GM21515 (cell line): ENCODE measurements at regions not wholly inside any gene's neighbourhood (a gene's known extent, or its start where the extent isn't known, plus 50 kb on each side); places are given as distances from the start of the nearest gene placed in this dataset.

Source experiments
- ATAC-seq: cut with Tn5 transposase; IDR thresholded peaks from one replicate; pipeline ENCODE4 v1.9.1; 2021; ENCODE audit not compliant: unreplicated experiment

GRCh38 chr2:9755008-9755407, 88.3 kb upstream of the TAF1B start:
- ATAC-seq: no peak

DNA sequence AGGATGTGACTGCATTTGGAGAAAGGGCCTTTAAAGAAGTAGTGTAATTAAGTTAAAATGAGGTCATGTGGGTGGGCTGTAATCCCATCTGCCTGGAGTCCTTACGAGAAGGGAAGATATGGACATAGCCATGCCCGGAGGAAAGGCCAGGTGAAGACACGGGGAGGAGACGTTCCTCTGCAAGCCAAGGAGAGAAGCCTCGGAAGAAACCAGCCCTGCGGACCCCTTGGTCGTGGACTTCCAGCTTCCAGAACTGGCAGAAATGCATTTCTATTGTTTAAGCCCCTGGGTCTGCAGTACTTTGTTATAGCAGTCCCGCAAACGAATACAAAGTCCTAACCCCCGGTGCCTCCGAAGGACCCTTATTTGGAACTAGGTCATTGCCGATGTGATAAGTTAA, 87.6 kb upstream of the TAF1B start:
- ATAC-seq: no peak

DNA sequence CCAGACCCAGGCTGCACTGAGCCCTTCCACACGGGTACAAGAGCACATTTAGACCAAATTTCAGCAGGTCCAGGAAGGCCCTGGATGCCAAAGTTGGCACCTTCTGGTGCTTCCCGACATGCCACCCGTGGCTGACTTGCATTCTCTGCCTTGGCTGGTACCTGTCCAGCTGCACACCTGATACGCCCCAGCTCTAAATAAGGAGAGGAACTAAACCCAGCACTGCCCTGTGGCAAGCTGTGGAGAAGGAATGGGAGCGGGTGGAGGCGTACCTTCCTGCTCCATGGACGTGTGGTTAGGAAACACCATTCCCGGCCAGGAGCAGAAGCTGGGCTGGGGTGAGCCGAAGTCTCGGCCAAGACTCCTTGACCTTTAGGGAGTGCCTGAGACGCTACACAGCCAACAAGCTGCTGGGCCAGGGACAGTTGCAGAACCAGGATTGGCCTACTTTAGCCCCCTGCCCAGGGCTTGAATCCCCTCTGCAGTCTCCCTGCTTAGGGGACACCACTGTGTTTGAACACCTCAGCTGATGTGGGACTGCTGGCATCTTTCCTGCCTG, 86.5 kb upstream of the TAF1B start:
- ATAC-seq: no peak

GRCh38 chr2:9757501-9758264, 85.6 kb upstream of the TAF1B start:
- no peak for ATAC-seq

GRCh38 chr2:9758741-9759140, 84.5 kb upstream of the TAF1B start:
- no peak for ATAC-seq

- ATAC-seq: no peak
Measured at GRCh38 chr2:9760069-9760901, 83.0 kb upstream of the TAF1B start.

- no peak for ATAC-seq
Measured at GRCh38 chr2:9760902-9761228, 82.4 kb upstream of the TAF1B start.

- ATAC-seq: no peak
Measured at GRCh38 chr2:9761577-9761976, 81.7 kb upstream of the TAF1B start.

DNA sequence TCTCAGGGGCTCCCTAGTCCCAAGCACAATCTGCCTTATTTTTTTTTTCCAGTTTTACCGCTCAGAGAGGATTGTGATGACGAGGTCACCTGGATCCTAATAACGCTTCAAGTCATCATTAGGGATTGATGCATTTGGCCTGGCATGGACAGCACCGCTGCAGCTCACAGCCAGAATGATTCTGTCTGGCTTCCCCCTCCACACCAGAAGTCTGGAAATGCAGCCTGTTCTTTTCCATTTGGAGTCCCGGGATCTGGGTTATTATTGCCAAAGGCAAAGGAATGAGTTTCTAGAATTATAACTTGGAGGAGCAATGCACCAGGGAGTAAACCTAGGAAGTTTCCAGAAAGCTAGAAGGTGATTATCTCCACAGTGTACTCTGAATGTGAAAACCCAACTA, 81.1 kb upstream of the TAF1B start:
- ATAC-seq: no peak

DNA sequence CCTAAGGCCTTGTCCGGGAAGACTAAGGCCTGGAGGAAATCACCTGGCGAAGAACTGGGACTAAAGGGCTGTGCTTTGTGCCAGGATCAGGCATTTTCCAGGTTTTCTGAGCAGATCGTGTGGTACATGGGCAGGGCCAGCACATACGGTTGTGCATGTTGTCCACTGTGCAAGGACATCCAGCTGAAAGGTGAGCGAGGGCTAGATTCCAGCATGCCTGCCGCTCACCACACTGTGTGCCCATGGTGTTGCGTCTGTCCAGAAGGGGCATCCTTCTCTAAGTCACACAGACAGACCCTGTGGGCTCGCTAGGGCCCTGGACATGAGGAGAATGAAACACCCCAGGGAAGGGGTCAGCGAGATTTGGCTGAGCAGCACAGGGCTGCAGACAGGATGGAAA, 80.3 kb upstream of the TAF1B start:
- no peak for ATAC-seq

DNA sequence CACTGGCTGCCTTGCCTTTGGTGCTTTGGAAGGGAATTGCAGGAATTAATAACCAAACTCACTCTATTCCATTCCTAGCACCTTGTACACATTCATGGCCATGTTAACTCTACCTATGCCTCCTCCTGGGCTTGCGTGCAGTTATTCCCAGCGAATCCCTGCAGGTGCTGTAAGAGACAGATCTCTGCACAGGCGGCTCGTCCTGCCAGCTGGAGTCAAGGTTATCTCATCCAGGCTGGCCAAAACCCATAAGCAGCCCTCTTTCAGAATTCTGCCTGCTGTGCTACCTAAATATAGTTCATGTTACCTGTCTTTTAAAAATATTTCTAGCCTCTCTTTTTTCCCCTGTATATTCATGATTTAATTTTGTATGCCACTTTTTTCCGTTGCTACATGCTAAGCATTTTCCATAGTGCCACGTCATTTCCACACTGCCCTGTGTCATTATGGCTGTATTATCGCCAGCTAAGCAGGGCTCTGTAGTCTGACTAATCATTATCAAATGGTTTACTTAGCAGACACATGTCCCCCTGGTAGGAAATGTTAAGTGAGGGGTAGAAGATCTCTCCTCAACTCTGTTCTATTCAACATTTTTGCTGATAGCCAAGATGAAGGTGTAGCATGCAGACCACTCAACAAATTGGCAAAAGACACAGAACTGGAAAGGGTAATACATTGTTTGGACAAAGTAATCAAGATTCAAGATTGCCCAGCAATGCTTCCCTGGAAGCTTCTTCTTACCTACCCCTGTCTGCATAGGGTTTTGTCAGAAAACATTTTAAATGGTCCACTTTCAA, 79.7 kb upstream of the TAF1B start:
- no peak for ATAC-seq

DNA sequence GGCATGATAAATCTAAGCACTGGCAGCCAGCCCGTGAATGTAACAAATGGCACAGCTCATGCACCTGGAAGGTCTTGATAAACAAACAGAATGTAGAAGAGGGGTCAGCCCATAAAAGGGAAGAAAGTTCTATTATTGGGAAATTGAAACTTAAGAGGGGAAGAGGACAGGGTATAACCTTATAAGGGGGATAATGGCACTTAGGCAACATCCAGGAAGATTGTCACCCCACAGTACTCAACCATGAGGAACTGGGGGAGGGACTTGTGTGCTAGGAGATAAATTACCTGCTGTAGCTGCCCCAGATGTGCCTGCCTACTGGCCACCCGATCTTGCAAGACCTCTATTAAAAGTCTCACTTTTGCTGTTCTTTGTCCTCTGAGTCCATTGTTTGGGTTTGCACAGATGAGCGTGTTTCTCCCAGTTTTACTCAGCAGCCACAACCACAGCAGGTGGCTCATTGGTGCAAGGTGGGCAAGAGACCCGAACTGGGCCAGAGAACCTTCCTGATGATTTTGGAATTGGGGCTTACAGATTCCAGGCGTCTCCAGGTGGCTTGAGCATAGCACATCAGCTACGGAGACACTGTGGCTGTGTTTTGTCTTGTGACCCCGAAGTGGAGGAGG, 79.0 kb upstream of the TAF1B start:
- ATAC-seq: no peak

DNA sequence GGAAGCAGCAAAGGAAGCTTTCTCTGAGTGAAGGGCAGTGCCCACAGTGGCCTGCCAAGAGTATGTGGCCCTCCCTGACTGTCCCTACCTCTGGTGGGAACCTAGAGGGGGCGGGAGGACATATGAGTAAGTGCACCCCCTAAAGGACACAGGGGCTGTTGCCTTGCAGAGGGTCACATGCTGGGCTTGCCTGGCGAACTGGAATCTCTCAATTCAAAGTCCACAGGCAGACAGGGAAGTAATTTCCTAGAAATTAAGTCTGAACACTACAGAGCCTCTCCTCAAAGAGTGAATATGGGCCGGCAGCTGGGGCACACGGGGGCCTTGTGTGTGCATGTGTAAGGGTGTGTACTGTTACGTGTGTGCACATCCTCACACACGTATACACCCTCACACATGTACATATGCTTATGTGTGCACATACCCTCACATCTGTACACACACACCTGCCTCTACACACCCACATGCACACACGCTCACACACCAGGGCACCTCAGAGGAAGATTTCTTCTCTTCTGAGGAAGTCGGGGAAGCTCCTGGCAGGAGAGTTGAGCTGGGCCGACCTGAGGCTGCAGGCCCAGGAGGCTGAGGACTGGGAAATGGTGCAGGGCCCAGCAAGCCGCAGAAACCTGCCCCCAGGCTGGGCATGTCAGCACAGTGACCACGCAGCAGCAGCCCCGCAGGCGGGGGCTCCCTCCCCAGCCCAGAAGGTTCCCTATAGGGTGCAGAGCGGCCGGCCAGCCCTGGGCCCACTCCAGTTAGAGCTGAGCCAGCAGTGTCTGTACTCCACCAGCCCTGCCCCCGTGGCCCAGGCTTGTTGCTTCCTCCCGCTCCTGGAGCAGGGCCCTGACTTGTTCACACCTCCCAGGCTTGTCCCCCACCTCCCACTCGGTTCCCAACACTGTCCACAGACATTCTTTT, 77.4 kb upstream of the TAF1B start:
- ATAC-seq: no peak

- no peak for ATAC-seq
Measured at GRCh38 chr2:9767656-9768281, 75.5 kb upstream of the TAF1B start.

DNA sequence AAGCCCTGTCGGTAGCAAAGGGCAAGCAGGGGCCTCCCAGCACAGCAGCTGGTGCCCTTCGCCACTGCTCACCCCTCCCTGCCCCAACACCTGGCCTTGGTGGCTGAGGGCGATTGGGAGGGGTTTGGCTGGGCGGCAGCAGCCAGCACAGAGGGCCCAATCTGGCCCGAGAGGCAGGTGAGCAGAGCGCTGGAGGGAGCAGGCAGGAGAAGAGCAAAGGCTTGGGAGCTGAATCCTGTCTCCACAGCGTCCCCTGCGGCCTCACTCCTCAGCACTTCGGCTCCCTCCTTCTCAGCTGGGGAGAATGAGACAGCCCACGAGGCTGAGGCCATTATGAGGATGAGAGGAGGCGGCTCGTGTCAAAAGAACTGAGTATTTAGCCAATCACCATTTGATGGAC, 74.9 kb upstream of the TAF1B start:
- ATAC-seq: no peak

DNA sequence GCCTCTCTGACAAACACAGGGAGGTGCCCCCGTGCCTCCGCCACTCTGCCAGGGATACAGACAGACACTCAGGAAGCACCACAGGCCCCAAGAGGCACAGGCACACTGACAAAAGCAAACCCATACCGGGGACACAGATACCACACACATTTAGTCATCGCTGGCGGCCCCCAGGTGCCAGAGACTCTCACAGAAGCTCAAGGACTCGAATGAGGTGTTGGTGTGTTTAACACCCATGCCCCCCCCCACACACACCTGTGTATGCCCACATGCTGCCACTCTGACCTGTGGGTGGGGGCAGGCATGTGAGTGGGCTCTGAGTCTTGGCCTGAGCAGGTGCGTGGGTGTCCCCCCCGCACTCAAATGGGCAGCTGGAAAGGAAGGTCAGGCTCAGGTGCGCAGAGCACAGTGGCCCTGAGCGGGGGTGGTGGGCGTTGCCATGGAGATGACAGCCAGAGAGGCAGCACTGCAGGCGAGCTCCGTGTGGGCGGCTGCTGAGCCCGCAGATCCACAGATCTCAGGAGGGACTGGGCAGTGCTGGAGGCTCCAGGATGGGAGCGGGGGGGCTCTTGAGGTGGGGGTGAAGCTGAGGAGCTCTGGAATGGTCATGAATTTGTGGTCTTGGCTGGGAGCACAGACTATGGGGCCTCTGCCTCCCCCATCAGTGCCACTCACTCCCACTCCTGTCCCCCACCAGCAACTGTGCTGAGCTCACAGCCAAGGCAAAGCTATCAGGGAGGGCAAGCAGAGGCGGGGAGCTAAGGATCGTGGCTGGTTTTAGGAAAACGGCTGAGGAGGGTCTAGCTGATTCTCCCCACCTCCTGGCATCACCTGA, 73.9 kb upstream of the TAF1B start:
- no peak for ATAC-seq

DNA sequence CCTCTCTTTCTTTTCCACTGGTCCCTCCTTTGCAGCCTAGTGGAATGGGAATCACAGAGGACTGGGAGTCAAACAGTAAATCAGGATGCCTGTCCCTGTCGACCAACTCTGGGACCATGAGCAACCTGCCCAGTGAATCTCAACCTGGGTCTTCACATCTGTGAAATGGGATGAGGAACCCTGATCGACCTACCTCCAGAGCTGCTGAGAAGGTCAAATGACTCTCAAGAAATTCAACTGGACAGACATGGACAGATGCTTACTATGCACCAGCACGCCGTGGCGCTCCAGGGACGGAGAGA, 73.3 kb upstream of the TAF1B start:
- no peak for ATAC-seq

- ATAC-seq: no peak
Measured at GRCh38 chr2:9770308-9771100, 72.8 kb upstream of the TAF1B start.
